ENCODE measurements at regions not wholly inside any gene's neighbourhood (a gene's known extent, or its start where the extent isn't known, plus 50 kb on each side); places are given as distances from the start of the nearest gene placed in this dataset.

GRCh38 chr10:113438652-113439051 is 114.2 kb upstream of the HABP2 start:
- CTCF ChIA-PET, result interaction anchor here (3.6 kb wide), 1 partner anchor 15 kb away, joined by 26 read pairs; no protein-coding TSS in a partner anchor

GRCh38 chr10:113441220-113441619 is 111.6 kb upstream of the HABP2 start:
- Histone ChIP-seq H3K79me2 (ENCODE audit: insufficient read depth) (no peaks in the 10 kb centered on the region), H3K9ac (no peak overlapping the region), H3K4me2 (no peak overlapping the region), H3K9me3 (no peaks in the 10 kb centered on the region), H2AFZ (ENCODE audit: low read depth) (no peak overlapping the region), H3K27ac (ENCODE audit: low read depth in 2 of 2, low read length in 1 of 2) (no peak overlapping the region), H4K20me1 (ENCODE audit: insufficient read depth) (no peaks in the 10 kb centered on the region), H3K4me1 (ENCODE audit: control insufficient read depth in 1 of 2, insufficient read depth in 2 of 2, low read depth in 1 of 2, low read length in 1 of 2) (no peaks in the 10 kb centered on the region), H3K4me3 (ENCODE audit: low read depth in 2 of 2, low read length in 1 of 2) (no peak overlapping the region), H3K27me3 (ENCODE audit: insufficient read depth) (no peaks in the 10 kb centered on the region), H3F3A (replicated peaks; ENCODE audit: insufficient read depth) (no peaks in the 10 kb centered on the region), H3K9me2 (no peaks in the 10 kb centered on the region), H3K36me3 (replicated peaks in 1 of 2; ENCODE audit: control insufficient read depth in 1 of 2, insufficient read depth in 2 of 2, low read length in 1 of 2) (no peaks in the 10 kb centered on the region)
- ChIA-PET CTCF (interaction anchor here (0.9 to 3.6 kb wide), 7 partner anchors 8 to 956 kb away, joined by 3 to 26 read pairs (median 5); no protein-coding TSS in a partner anchor), POLR2A (no interaction called here)
- no peak for DNase-seq
- TF ChIP-seq MAX (IDR thresholded peaks at IDR 0.05; ENCODE audit: low read depth), result no peak
- TF ChIP-seq FOXM1 (IDR thresholded peaks at IDR 0.05; ENCODE audit: low read depth), result no peak
- TF ChIP-seq CTCF (IDR thresholded peaks at IDR 0.05), result peak; percentile 40
- no peak for TF ChIP-seq JUND (IDR thresholded peaks at IDR 0.05)
- TF ChIP-seq RAD21 (IDR thresholded peaks at IDR 0.05; ENCODE audit: low read length), result peak; percentile 44
- no peak for TF ChIP-seq NFIC (IDR thresholded peaks at IDR 0.05; ENCODE audit: borderline replicate concordance)
- TF ChIP-seq ELF1 (IDR thresholded peaks at IDR 0.05), result no peak
- TF ChIP-seq SIN3A (IDR thresholded peaks at IDR 0.05; ENCODE audit: borderline replicate concordance, low read depth, low read length), result no peak
- TF ChIP-seq SMC3 (IDR thresholded peaks at IDR 0.05; ENCODE audit: low read depth, low read length), result peak; percentile 42
- no peak for TF ChIP-seq RXRA (IDR thresholded peaks at IDR 0.05; ENCODE audit: borderline replicate concordance, low read depth)
- WGBS (ENCODE audit: low lambda C conversion rate), result 57% methylated on average over 6 of the region's 6 CpGs

More at GRCh38 chr10:113438652-113439051, 114.2 kb upstream of the HABP2 start:
- Histone ChIP-seq H3K9me2 (no peaks in the 10 kb centered on the region), H3K27ac (ENCODE audit: low read depth in 2 of 2, low read length in 1 of 2) (no peak overlapping the region), H2AFZ (ENCODE audit: low read depth) (no peak overlapping the region), H3K27me3 (ENCODE audit: insufficient read depth) (no peaks in the 10 kb centered on the region), H3K4me2 (no peak overlapping the region), H3K36me3 (replicated peaks in 1 of 2; ENCODE audit: control insufficient read depth in 1 of 2, insufficient read depth in 2 of 2, low read length in 1 of 2) (no peaks in the 10 kb centered on the region), H3K4me3 (ENCODE audit: low read depth in 2 of 2, low read length in 1 of 2) (no peak overlapping the region), H4K20me1 (ENCODE audit: insufficient read depth) (no peaks in the 10 kb centered on the region), H3K4me1 (ENCODE audit: control insufficient read depth in 1 of 2, insufficient read depth in 2 of 2, low read depth in 1 of 2, low read length in 1 of 2) (no peaks in the 10 kb centered on the region), H3K79me2 (ENCODE audit: insufficient read depth) (no peaks in the 10 kb centered on the region), H3K9ac (no peak overlapping the region), H3K9me3 (no peaks in the 10 kb centered on the region), H3F3A (replicated peaks; ENCODE audit: insufficient read depth) (no peaks in the 10 kb centered on the region)
- TF ChIP-seq SMC3 (IDR thresholded peaks at IDR 0.05; ENCODE audit: low read depth, low read length) (no peak), FOSL2 (IDR thresholded peaks at IDR 0.05; ENCODE audit: borderline replicate concordance, low read depth) (peak; percentile 4; the same call in 1 of the 2 replicates)
- POLR2A ChIA-PET, result no interaction called here
- 50% methylated on average over 2 of the region's 2 CpGs for WGBS (ENCODE audit: low lambda C conversion rate)
- no peak for DNase-seq
